AG09309 (cell line): ENCODE measurements at regions not wholly inside any gene's neighbourhood (a gene's known extent, or its start where the extent isn't known, plus 50 kb on each side); places are given as distances from the start of the nearest gene placed in this dataset.
"Not testable (repeated sequence)": the region's sequence is repeated elsewhere in the genome, so short reads cannot be mapped to it uniquely, and the experiment has no call there.

Experiments used
- DNase-seq: peaks from one replicate; pipeline ENCODE4 v3.0.0-alpha.2; 2010; ENCODE audit warnings: low read depth
- H3K4me3 ChIP-seq: 2 replicates; pipeline ENCODE4 v1.5.1; 2011; ENCODE audit warnings: mild to moderate bottlenecking, low read depth, low read length, moderate library complexity; ENCODE audit not compliant: control insufficient read depth
- CTCF ChIP-seq: IDR thresholded peaks from 2 replicates; pipeline ENCODE4 v1.5.1; 2011; ENCODE audit warnings: mild to moderate bottlenecking, low read depth, low read length, inconsistent platforms; ENCODE audit not compliant: insufficient read depth, control insufficient read depth; ENCODE audit errors: missing control alignments

GRCh38 chr4:160406263-160406825 lies 1303.5 kb downstream of the RAPGEF2 start:
- no peak for TF ChIP-seq CTCF
- no peak for DNase-seq

GRCh38 chr4:160414496-160414895 lies 1311.6 kb downstream of the RAPGEF2 start:
- no peak for DNase-seq
- TF ChIP-seq CTCF: no peak
- no peak overlapping the region for H3K4me3 ChIP-seq

More at GRCh38 chr4:160406263-160406825, 1303.5 kb downstream of the RAPGEF2 start:
- H3K4me3 ChIP-seq: no peak overlapping the region

- no peak overlapping the region for H3K4me3 ChIP-seq
- no peak for DNase-seq
- TF ChIP-seq CTCF: no peak
Observed at GRCh38 chr4:160423879-160424451, 1321.1 kb downstream of the RAPGEF2 start.

GRCh38 chr4:160426233-160426632 lies 1323.4 kb downstream of the RAPGEF2 start:
- TF ChIP-seq CTCF: no peak
- H3K4me3 ChIP-seq: no peak overlapping the region
- no peak for DNase-seq

GRCh38 chr4:160450876-160451275 lies 1348.0 kb downstream of the RAPGEF2 start:
- no peak overlapping the region for H3K4me3 ChIP-seq
- no peak for DNase-seq
- no peak for TF ChIP-seq CTCF

GRCh38 chr4:160481696-160482690 lies 1379.1 kb downstream of the RAPGEF2 start:
- DNase-seq, H3K4me3 ChIP-seq: not testable (repeated sequence)
